HG02588 (cell line): ENCODE measurements at regions not wholly inside any gene's neighbourhood (a gene's known extent, or its start where the extent isn't known, plus 50 kb on each side); places are given as distances from the start of the nearest gene placed in this dataset.

ENCODE experiments used
- ATAC-seq: cut with Tn5 transposase; IDR thresholded peaks from one replicate; pipeline ENCODE4 v1.9.1; 2021; ENCODE audit warnings: mild to moderate bottlenecking, moderate library complexity; ENCODE audit not compliant: unreplicated experiment

DNA sequence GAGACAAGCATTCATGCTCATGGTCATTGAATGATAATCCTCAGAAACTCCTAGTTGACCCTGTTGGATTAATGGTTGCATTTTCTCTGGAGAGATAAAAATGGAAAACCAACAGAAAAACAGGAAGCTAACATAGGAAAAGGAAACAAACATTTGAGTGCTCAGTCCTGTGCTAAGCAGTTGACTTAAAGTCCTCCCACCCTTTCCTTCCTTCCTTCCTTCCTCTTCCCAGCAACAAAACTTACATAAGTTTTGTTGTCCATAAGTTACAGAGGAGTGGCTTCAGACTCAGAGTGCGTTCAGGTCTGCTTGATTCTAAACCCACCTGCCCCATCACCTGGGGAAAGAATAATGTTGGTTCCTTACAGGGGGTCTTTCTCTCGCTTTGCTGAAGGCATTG is 163.8 kb upstream of the RGMA start:
- no peak for ATAC-seq

DNA sequence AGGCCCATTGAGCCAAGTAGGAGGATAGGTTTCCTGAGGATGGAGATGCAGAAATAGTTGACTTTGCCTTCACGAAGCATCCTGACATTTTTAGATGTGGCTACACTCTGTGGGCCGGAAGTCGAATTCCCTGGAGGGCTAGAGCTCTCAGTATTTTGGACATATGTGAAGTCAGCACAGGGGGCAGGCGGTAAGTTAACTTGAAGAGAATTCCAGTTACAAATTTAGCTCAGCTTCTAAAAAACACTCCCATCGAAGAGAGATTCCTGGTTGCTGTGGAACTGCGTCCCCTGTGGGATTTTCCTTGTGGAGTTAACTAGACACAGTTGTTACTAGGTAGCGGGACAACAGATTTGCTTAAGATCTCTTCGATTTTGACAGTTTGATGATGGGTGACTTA is 161.9 kb upstream of the RGMA start:
- ATAC-seq, result no peak

DNA sequence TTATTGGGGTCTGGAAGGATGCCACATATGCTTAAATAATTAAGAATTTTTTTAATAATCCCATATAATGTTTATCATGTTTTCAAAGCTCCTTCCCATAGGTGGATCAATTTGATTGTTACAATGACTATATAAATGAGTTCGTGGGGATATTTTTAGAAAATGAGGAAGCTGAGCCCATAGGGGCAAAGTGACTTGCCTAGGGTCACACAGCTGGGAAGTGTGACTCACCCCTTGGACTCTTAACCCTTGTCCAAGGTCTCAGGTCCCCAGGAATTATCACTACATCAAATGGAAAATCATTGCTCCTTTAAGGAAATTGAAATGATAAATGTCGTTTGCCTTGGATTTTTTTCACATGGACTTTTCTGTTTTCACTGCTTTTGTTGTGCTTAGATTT is 161.2 kb upstream of the RGMA start:
- no peak for ATAC-seq

DNA sequence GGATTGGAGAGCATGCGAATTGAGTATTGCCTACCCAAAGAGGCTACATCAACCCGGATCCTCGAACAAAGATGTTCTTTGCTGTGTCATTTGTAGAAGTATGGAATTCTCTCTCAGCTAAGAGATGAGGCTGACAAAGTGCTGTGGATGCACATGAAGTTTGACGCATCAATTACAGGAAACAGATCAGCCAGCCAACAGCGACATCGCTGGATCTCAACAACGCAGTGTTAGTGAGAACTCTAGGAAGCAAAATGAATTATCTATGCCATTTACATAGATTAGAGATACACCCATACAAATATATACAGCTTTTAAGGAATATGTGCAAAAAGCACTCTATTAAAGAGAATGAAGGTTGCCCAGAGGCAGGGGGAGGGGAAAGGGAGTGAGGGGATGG is 160.6 kb upstream of the RGMA start:
- no peak for ATAC-seq

DNA sequence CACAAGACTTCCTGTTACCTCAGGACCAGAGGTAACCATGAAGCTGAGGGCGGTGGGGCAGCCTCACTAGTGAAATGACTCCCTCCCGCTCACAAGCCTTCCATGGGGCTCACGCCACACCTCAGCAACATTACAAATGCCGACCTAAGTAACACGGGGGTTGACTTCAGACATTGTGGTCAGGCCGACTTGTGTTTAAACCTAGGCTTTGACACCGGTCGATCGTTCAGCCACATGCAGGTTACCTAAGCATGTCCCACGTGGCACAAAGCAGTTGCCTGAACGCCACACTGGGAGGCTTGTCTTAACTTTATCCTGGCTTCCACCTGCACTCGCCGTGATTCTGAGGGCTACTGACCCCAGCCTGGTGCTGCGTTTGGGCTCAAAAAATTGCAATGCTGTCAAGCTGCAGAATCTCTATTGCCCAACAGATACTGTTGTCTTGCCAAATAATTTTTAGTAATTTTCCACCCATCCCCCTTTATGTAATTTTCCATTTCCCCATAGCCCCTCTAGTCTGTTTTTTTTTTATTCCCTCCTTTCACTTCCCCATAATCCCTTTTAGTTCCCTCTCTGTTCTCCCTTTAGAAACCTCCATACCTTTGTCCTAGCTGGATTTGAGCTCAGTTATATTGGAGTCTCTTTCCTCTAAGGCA is 158.6 kb upstream of the RGMA start:
- ATAC-seq, result no peak

DNA sequence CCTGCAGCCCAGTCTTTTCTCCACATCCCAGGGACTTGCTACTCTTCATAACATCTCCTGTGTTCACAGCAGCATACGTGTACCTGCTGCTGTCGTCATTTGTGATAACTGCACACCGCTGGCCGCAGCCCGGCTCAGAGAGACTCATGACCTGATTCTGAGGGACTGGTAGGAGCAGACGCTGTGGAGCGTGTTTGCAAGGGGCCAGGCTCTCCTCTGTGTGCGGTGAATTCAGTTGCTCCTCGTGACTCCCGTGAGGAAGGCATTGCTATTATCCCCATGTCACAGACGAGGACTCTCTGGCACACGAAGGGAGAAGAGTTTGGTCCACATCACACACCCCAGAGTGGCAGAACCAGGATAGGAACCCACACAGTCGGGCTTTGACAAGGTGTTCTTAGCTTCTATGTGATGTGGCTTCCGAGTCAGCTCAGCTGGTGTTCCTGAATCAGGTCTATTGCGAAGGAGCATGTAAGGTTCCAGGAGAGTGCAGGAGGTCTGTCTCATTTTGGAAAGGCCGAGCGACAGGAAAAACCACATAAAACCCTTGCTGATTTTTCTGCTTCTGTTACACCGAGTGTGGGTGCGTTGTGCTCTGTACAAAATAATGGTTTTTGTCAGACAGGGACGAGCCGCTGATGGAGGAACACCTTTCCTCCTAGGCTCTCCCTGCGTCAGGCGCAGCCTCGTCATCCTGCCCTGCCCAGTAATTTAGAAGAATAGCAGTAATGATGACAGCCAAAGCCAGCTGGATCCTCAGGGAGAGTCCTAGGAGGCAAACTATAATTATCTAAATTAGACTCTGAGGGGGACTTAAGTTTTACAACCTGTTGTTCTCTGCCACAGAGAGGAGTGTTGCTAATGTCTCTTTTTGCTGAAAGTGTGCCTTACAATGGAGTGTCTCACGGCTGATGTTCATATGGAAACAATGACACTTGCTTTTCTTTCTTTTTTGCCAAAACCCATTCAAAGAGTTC is 157.5 kb upstream of the RGMA start:
- no peak for ATAC-seq

DNA sequence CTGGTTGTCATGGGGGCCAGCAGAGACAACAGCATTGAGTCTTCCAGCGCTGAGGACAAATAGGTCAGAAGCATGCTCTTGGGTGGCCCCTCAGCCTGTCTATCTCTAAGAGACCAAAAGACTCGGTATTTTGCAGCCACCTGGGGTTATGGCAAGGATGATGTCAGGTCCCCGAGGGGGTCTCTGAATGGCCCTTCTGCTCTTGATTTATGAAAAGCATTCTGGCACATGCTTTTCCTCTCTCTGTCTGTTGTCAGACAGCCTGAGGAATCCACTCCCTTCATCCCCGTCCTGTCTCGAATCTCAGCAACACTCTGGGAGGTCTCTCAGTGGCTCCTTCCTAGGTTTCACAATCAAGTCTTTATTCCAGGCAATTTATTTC is 156.6 kb upstream of the RGMA start:
- no peak for ATAC-seq

DNA sequence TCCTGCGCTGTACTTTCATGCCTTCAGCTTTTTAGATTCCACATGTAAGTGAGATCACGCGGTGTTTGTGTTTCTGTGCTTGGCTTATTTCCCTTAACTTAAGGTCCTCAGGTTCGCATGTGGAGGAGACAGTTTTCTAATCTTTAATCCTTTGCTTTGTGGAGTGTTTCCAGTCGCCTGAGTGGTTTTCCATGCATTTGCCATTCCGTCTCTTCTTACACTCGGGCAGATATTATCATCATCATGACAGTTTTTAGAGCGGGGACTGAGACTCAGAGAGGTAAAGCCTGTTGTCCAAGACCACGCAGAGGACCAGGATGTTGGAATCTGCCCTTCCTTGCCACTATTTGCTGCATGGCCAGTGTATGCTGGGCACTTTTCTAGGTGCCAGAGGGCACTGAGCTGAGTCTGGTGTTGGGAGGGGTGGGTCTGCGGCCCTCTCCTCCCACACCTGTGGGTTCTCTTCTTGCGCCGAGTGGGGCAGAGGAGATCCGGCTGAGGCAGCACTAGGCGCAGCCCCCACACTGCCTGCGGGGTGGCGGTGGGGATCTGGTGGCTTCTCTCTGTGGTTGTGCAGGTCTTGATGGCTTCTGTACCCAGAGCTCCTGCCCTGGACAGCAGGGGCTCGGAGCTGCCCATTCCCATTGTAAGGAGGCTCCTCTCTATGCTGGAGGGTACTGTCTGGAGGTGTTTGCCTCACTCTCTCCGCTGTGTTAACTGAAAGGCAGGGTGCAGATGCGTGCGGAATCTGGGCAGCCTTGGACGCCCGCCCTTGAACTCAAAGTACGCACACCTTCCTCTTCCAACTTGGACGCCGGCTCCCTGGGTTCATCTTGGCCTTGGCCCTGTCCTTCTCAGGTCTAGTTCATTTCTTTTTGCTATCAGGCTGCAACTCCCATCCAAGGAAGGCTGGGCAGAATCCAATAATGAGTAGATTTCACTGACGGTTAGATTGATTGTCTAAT is 156.0 kb upstream of the RGMA start:
- no peak for ATAC-seq

DNA sequence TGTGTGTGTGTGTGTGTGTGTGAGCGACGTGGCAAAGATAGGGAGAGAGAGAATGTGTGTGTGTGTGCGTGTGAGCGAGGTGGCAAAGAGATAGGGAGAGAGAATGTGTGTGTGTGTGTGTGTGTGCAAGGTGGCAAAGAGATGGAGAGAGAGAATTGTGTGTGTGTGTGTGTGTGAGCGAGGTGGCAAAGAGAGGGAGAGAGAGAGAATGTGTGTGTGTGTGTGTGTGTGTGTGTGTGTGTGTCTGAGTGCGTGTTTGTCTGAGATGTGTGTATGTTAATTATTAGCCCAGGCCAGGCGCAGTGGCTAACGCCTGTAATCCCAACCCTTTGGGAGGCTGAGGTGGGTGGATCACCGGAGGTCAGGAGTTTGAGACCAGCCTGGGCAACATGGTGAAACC is 154.6 kb upstream of the RGMA start:
- no peak for ATAC-seq

DNA sequence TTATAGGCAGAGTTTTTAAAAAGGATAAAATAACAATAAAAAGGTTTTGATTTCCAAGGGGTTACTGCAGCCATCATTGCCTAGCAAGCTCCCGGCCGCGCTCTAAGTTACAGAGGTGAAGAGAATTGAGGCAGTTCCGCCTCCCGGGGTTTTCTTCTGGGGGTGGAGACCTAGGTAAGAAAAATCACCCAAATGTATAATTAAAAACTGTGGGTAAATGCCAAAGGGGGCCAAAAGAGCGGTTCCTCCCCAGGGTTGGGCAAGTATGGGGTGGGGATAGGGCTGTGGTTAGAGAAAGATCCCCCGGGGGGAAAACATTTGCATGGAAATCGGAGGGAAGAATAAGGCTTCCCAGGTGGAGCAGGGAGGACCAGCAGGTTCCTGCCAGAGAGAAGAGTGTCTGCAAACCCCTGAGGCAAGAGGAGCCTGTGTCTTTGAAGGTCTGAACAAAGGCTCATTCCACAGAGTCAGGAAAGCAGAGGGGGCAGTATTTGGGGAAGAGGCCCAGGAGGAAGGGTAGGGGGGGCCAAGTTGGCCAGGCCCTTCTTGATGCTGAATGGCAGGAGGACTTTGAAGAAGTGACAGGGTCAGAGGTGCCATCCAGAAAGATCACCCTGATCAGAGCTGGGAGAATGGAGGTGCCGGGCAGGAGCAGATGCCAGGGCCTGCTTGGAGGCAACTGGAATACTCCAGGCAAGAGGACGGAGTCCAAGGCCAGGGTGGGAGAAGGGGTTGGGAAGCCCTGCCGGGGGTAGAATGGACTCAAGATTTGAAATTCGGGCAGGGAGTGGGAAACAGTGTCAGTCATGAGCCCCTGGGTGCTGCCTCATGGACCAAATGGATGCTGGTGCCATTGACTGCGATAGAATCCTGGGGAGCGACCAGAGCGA is 152.9 kb upstream of the RGMA start:
- ATAC-seq, result no peak

DNA sequence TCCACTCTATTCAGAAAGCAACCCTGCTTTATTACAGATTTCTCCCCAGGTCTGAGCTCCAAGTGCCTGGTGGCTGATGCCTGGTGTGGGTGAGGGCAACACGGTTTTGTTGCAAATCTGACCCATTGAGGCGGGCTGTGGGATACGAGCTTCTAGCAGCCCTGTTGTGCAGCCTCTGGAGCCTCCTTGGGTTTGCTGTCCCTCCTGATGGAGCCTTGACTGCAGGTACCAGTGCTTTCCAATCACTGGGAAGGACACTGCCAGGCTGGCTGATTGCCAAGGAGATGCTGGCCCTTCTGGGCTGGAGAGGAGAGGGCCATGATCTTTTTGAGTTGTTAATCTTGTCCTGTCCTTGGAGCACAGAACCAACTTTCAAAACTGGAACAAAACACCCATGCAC is 151.0 kb upstream of the RGMA start:
- no peak for ATAC-seq

DNA sequence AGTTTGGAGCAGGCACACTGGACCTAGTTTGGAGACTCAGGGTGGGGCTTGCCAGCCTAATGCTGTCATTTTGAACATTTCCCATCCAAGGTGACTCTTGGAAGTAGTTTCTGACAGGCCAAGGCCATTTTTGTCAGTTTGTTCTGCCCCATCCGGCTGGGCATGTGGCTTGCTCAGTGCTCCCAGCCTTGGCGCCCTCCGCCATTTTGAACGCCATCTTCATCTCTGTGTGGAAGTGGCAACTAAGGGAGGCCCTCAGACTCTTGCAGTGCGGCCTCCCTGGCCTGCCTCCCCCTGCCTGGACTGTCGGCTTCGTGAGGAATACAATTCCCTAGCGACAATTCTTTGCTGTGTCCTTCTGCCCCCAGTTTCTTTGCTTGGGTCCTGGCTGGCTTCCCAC is 150.6 kb upstream of the RGMA start:
- ATAC-seq, result no peak

DNA sequence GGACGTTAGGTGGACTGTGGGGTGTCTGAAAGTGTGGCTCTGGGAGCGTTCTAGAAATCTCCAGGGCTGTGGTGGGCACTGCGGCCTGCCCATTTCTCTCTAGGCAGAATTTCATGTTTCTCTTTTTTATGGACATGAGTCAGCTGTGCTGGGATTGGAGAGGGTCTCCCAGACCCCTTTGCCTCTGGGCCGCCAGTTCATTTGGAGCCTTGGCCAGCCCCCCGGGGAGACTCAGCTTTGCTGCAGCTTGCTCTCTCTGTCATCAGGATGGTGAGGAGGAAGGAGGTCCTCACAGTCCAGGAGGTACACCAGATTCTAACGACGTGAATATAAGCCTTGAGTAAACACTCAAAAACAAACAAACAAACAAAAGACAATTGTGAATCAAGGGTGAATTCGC is 149.6 kb upstream of the RGMA start:
- ATAC-seq, result no peak

DNA sequence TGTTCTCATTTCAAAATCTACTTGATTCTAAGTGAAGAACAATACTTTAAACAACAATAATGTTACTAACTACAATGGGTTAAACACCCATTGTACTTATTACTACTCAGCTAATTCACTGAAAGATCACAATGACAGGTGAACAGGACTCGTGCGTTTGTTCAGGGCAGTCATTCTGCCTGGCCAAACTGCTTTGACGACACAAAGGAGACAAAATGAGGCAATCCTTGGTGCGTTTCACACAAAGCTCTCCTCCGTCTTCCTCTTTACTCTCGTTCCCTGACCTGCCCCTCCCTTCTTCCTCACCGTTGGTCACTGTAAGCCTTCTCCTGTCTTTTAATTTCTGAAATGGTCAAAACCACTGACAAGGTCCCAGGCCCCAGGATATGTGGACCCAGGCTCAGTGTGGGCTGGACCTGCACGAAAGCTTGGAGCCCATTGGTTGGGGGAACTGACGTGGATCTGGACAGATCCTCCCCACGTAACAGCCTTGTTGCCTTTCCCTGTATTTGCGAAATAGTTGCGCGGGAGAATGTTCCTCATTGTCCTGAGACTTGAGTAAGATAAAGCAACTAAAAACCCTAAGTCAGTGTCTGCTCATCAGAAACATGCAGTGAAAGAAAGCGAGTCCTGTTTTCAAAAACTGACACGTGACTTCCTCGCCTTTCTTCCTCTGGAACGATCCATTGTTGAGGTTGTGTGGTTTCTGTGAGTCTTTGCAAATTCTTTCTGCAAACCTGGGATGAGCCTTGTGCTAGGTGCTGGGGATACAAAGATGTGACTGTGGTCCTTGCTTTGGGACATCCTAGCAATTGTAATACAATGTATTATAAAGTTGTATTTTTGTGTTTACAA is 147.1 kb upstream of the RGMA start:
- no peak for ATAC-seq

DNA sequence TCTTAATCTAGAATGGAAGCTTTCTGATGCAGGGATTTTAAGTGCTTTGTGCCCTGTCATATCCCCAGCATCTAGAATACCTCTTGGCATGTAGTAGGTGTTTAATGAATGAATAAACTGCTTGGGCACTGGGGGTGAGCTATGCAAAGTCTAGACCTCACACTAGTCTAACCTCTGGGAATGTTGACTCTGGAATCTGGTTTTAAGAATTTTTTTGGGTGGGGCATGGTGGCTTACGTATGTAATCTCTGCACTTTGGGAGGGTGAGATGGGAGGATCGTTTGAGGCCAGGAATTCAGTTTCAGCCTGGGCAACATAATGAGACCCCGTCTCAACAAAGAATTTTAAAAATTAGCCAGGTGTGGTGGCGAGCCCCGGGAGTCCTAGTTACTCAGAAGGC is 146.3 kb upstream of the RGMA start:
- ATAC-seq, result no peak

DNA sequence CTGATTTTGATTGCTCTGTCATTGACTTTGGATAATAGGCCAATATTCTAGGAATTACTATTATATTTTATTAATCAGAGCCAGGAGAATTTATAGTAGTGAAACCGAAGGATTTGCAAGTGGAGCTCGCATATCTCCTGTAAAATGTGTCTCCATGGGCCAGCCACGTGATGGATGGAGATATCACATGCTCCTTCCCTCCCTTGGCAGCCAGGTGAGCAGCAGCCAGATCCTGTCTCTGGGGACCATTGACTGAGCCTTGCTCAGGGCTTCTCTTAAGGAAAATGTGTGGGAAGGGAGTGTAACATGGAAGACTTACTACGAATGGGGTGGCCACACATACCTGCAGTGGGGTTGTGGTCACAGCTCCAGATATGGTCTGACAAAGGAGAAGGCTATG is 144.7 kb upstream of the RGMA start:
- no peak for ATAC-seq

DNA sequence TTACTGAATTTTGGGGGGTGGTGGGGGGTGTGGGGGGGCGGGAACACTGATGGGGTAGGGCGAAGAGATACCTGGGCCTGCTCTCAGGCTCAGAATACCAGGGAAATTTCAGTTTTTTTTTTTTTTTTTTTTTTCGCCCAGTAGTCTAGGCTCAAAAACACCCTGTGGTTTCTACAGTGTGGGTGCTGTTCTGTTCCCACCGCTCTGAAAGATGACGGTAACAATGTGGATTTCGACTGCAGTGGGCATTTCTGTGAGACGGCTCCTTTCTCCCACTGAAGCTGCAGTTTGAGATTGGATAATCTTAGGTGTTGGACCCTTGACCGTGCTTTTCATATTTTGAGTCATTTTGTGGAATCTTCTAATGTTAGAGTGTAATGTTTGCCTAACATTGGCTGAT is 143.8 kb upstream of the RGMA start:
- no peak for ATAC-seq

DNA sequence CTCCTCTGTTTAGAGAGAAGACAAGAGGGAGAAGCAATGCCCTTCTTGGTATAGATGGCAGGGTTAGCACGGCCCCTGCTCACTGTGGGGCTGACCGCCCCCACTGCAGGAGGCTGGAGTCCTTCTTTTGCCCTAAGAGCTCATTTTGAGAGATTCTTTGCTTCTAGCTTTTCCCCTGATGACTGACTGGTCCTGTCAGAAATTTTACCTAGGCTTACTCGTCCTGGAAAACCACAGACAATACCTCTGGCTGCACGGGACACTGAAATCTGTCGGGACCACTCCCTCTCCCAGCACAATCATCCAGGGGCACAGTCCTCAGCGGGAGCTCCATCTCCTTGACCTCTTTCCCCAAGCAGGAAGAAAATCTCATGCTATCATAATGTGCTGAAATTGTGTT is 143.0 kb upstream of the RGMA start:
- ATAC-seq, result no peak

DNA sequence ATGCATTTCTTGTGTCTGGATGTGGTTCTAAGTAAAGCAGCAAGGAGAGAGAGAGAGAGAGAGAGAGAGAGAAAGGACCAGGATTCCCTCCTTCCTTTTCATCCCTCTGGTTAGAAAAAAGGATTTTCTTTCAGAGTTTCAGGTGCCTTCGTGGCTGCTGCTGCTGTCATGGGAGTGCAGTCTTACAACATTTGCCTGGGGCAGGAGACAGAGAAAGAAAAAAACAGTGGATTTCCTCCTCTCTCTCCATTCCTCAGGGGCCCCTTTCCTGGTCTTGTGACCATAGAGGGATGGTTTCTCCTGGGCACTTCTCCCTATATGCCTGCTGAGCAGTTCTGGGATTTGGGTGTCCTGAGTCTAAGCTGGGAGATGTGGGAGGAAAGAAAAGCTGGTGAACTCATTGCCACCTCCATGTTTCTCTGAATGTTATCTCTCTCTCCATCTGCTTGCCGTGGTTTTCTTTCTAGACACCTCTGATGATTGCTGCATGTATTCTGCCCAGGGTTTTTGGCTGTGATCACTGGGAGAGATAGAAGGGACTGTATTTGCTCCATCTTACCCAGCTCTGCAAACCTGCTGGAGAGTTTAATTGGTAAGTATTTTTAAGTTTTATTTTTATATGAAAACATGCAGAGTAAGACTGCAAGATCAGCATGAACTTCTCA is 142.4 kb upstream of the RGMA start:
- no peak for ATAC-seq
